ENCODE measurements at regions not wholly inside any gene's neighbourhood (a gene's known extent, or its start where the extent isn't known, plus 50 kb on each side); places are given as distances from the start of the nearest gene placed in this dataset.
A peak's percentile ranks its signal among the peaks of the same experiment; 100 is the strongest.

GRCh38 chr6:170129691-170130171 lies 161.1 kb downstream of the DLL1 start:
- no peak overlapping the region for H4K8ac ChIP-seq (ENCODE audit: low read depth, low read length)
- H3K4me2 ChIP-seq (ENCODE audit: low read length), result no peak overlapping the region
- no peaks in the 10 kb centered on the region for H3K36me3 ChIP-seq (ENCODE audit: control insufficient read depth in 1 of 2, insufficient read depth in 2 of 2, low read length in 2 of 2)
- H3K4me3 ChIP-seq (ENCODE audit: low read depth, low read length), result no peak overlapping the region
- H2BK120ac ChIP-seq (ENCODE audit: insufficient read depth, low read length, poor library complexity), result no peak overlapping the region
- no peak overlapping the region for H4K12ac ChIP-seq (ENCODE audit: low read depth, low read length)
- H3K4ac ChIP-seq (ENCODE audit: low read depth, low read length), result no peak overlapping the region
- H3K23ac ChIP-seq (ENCODE audit: low read length), result no peak overlapping the region
- H3K14ac ChIP-seq (ENCODE audit: low read length), result no peak overlapping the region
- WGBS (ENCODE audit: extremely low coverage, insufficient coverage, insufficient read length), result no CpG with 5 or more reads among the region's 14 CpGs
- H3K27ac ChIP-seq (ENCODE audit: low read depth, low read length), result no peak overlapping the region
- H3K79me2 ChIP-seq (ENCODE audit: control insufficient read depth, insufficient read depth, low read length, poor library complexity), result no peaks in the 10 kb centered on the region
- H3K9me3 ChIP-seq (ENCODE audit: insufficient read depth, low read depth, low read length), result peaks cover 2% of the 10 kb centered on the region
- no peaks in the 10 kb centered on the region for H3K79me1 ChIP-seq (ENCODE audit: low read length)
- no peak overlapping the region for H2AK5ac ChIP-seq (ENCODE audit: low read length)
- H2AFZ ChIP-seq (ENCODE audit: insufficient read depth, low read length, poor library complexity), result no peak overlapping the region
- no peak overlapping the region for H3K9ac ChIP-seq (ENCODE audit: low read length)
- no peak overlapping the region for H2BK5ac ChIP-seq (ENCODE audit: low read depth, low read length, poor library complexity)
- DNase-seq, result peak; percentile 87 to 89
- H3K18ac ChIP-seq (ENCODE audit: low read length), result no peak overlapping the region
- no peak overlapping the region for H2BK12ac ChIP-seq (ENCODE audit: low read length)
- peaks cover 4 to 8% of the 10 kb centered on the region in 2 experiments for H3K4me1 ChIP-seq (ENCODE audit: control insufficient read depth in 1 of 2, insufficient read depth in 2 of 2, low read length in 2 of 2)
- H4K91ac ChIP-seq (ENCODE audit: low read depth, low read length), result no peak overlapping the region
- no peaks in the 10 kb centered on the region for H3K27me3 ChIP-seq (ENCODE audit: insufficient read depth, low read length)

- Histone ChIP-seq H3K27ac (ENCODE audit: low read depth, low read length) (no peak overlapping the region), H3K4me2 (ENCODE audit: low read length) (no peak overlapping the region), H3K9me3 (ENCODE audit: insufficient read depth, low read depth, low read length) (peaks cover 2% of the 10 kb centered on the region), H2BK12ac (ENCODE audit: low read length) (no peak overlapping the region), H3K27me3 (ENCODE audit: insufficient read depth, low read length) (no peaks in the 10 kb centered on the region), H4K91ac (ENCODE audit: low read depth, low read length) (no peak overlapping the region), H3K4ac (ENCODE audit: low read depth, low read length) (no peak overlapping the region), H4K12ac (ENCODE audit: low read depth, low read length) (no peak overlapping the region), H4K8ac (ENCODE audit: low read depth, low read length) (no peak overlapping the region), H3K4me1 (ENCODE audit: control insufficient read depth in 1 of 2, insufficient read depth in 2 of 2, low read length in 2 of 2) (peaks cover 4 to 7% of the 10 kb centered on the region in 2 experiments), H3K14ac (ENCODE audit: low read length) (no peak overlapping the region), H2AK5ac (ENCODE audit: low read length) (no peak overlapping the region), H3K79me1 (ENCODE audit: low read length) (peaks cover 1% of the 10 kb centered on the region), H3K36me3 (ENCODE audit: control insufficient read depth in 1 of 2, insufficient read depth in 2 of 2, low read length in 2 of 2) (no peaks in the 10 kb centered on the region), H2BK5ac (ENCODE audit: low read depth, low read length, poor library complexity) (no peak overlapping the region), H3K18ac (ENCODE audit: low read length) (no peak overlapping the region), H3K9ac (ENCODE audit: low read length) (no peak overlapping the region), H3K23ac (ENCODE audit: low read length) (no peak overlapping the region), H3K4me3 (ENCODE audit: low read depth, low read length) (no peak overlapping the region), H3K79me2 (ENCODE audit: control insufficient read depth, insufficient read depth, low read length, poor library complexity) (no peaks in the 10 kb centered on the region), H2AFZ (ENCODE audit: insufficient read depth, low read length, poor library complexity) (no peak overlapping the region), H2BK120ac (ENCODE audit: insufficient read depth, low read length, poor library complexity) (no peak overlapping the region)
- no peak for DNase-seq
- WGBS (ENCODE audit: extremely low coverage, insufficient coverage, insufficient read length), result no CpG with 5 or more reads among the region's 34 CpGs
Measured at GRCh38 chr6:170128811-170129681, 161.8 kb downstream of the DLL1 start.

GRCh38 chr6:170128346-170128745 lies 162.5 kb downstream of the DLL1 start:
- Histone ChIP-seq H3K14ac (ENCODE audit: low read length) (no peak overlapping the region), H3K9me3 (ENCODE audit: insufficient read depth, low read depth, low read length) (peaks cover 2% of the 10 kb centered on the region), H4K8ac (ENCODE audit: low read depth, low read length) (no peak overlapping the region), H2BK12ac (ENCODE audit: low read length) (no peak overlapping the region), H2AFZ (ENCODE audit: insufficient read depth, low read length, poor library complexity) (no peak overlapping the region), H3K4ac (ENCODE audit: low read depth, low read length) (no peak overlapping the region), H3K79me2 (ENCODE audit: control insufficient read depth, insufficient read depth, low read length, poor library complexity) (no peaks in the 10 kb centered on the region), H2BK5ac (ENCODE audit: low read depth, low read length, poor library complexity) (no peak overlapping the region), H3K4me2 (ENCODE audit: low read length) (no peak overlapping the region), H3K23ac (ENCODE audit: low read length) (no peak overlapping the region), H4K91ac (ENCODE audit: low read depth, low read length) (no peak overlapping the region), H3K4me3 (ENCODE audit: low read depth, low read length) (no peak overlapping the region), H3K9ac (ENCODE audit: low read length) (no peak overlapping the region), H3K4me1 (ENCODE audit: control insufficient read depth in 1 of 2, insufficient read depth in 2 of 2, low read length in 2 of 2) (peaks cover 4 to 8% of the 10 kb centered on the region in 2 experiments), H2BK120ac (ENCODE audit: insufficient read depth, low read length, poor library complexity) (no peak overlapping the region), H3K27me3 (ENCODE audit: insufficient read depth, low read length) (no peaks in the 10 kb centered on the region), H3K79me1 (ENCODE audit: low read length) (peaks cover 3% of the 10 kb centered on the region), H4K12ac (ENCODE audit: low read depth, low read length) (no peak overlapping the region), H2AK5ac (ENCODE audit: low read length) (no peak overlapping the region), H3K18ac (ENCODE audit: low read length) (no peak overlapping the region), H3K27ac (ENCODE audit: low read depth, low read length) (no peak overlapping the region), H3K36me3 (ENCODE audit: control insufficient read depth in 1 of 2, insufficient read depth in 2 of 2, low read length in 2 of 2) (no peaks in the 10 kb centered on the region)
- no CpG with 5 or more reads among the region's 10 CpGs for WGBS (ENCODE audit: extremely low coverage, insufficient coverage, insufficient read length)
- no peak for DNase-seq

GRCh38 chr6:170127151-170127550 lies 163.7 kb downstream of the DLL1 start:
- H3K4ac ChIP-seq (ENCODE audit: low read depth, low read length), result no peak overlapping the region
- no peak overlapping the region for H2BK120ac ChIP-seq (ENCODE audit: insufficient read depth, low read length, poor library complexity)
- H3K4me2 ChIP-seq (ENCODE audit: low read length), result no peak overlapping the region

More at GRCh38 chr6:170127151-170127550, 163.7 kb downstream of the DLL1 start:
- H4K91ac ChIP-seq (ENCODE audit: low read depth, low read length), result no peak overlapping the region
- no peak overlapping the region for H2AFZ ChIP-seq (ENCODE audit: insufficient read depth, low read length, poor library complexity)
- no peaks in the 10 kb centered on the region for H3K36me3 ChIP-seq (ENCODE audit: control insufficient read depth in 1 of 2, insufficient read depth in 2 of 2, low read length in 2 of 2)
- no peak overlapping the region for H3K4me3 ChIP-seq (ENCODE audit: low read depth, low read length)
- H4K12ac ChIP-seq (ENCODE audit: low read depth, low read length), result no peak overlapping the region
- H3K14ac ChIP-seq (ENCODE audit: low read length), result no peak overlapping the region
- H3K27ac ChIP-seq (ENCODE audit: low read depth, low read length), result no peak overlapping the region
- no peak overlapping the region for H4K8ac ChIP-seq (ENCODE audit: low read depth, low read length)
- peaks cover 11 to 16% of the 10 kb centered on the region in 2 experiments for H3K4me1 ChIP-seq (ENCODE audit: control insufficient read depth in 1 of 2, insufficient read depth in 2 of 2, low read length in 2 of 2)
- whole genome bisulfite sequencing (ENCODE audit: extremely low coverage, insufficient coverage, insufficient read length), result no CpG with 5 or more reads among the region's 9 CpGs
- peaks cover 5% of the 10 kb centered on the region for H3K79me1 ChIP-seq (ENCODE audit: low read length)
- no peak overlapping the region for H3K9ac ChIP-seq (ENCODE audit: low read length)
- peaks cover 2% of the 10 kb centered on the region for H3K9me3 ChIP-seq (ENCODE audit: insufficient read depth, low read depth, low read length)
- H2AK5ac ChIP-seq (ENCODE audit: low read length), result no peak overlapping the region
- no peaks in the 10 kb centered on the region for H3K27me3 ChIP-seq (ENCODE audit: insufficient read depth, low read length)
- H3K23ac ChIP-seq (ENCODE audit: low read length), result no peak overlapping the region
- no peak overlapping the region for H2BK12ac ChIP-seq (ENCODE audit: low read length)
- no peak overlapping the region for H3K18ac ChIP-seq (ENCODE audit: low read length)
- H2BK5ac ChIP-seq (ENCODE audit: low read depth, low read length, poor library complexity), result no peak overlapping the region
- DNase-seq, result no peak
- no peaks in the 10 kb centered on the region for H3K79me2 ChIP-seq (ENCODE audit: control insufficient read depth, insufficient read depth, low read length, poor library complexity)

Measured in trophoblast cell (in vitro differentiated cells and primary cell).